K562 (cell line): ENCODE measurements at regions not wholly inside any gene's neighbourhood (a gene's known extent, or its start where the extent isn't known, plus 50 kb on each side); places are given as distances from the start of the nearest gene placed in this dataset.
A peak's percentile ranks its signal among the peaks of the same experiment; 100 is the strongest.

Experiments used
- ATAC-seq: fragments of 200-7000 bp; cut with Tn5 transposase; 3 replicates; pipeline ENCODE4 v1.9.1; 2020; ENCODE audit warnings: moderate library complexity
- BruUV-seq: library from RNA; stranded (reverse); fragments of 400-500 nt; replicated peaks from 2 replicates; lab custom pipeline; 2021; lab: Mats Ljungman, UMichigan
- CTCF ChIA-PET: fragments of 300-600 bp; formaldehyde crosslinking; extraction: SDS; loops from one replicate; lab custom pipeline; 2021; ENCODE audit warnings: low intra/inter-chr PET ratio; lab: Yijun Ruan, JAX
- POLR2A ChIA-PET: fragments of 300-600, 350-650 bp; sonication (Branson Sonifier 250); formaldehyde crosslinking; extraction: SDS; loops from one replicate; lab custom pipeline; 2021; ENCODE audit warnings: antibody characterized with exemption, inconsistent platforms; lab: Yijun Ruan, JAX
- DNase-seq, 4 experiments: peaks; one replicate each; pipeline versions ENCODE4 v3.0.0 to v3.0.0-alpha.2; 2011 to 2018; ENCODE audit warnings: low spot score in 3 of 4, mixed read lengths in 3 of 4; ENCODE audit errors: extremely low read depth in 1 of 4
- FAIRE-seq: peaks from 2 replicates; lab custom pipeline; 2011; peaks lifted over from hg19 to GRCh38; lab: Jason Lieb, UNC
- H2AFZ ChIP-seq: 2 replicates; pipeline ENCODE4 v1.6.0; 2011; ENCODE audit warnings: low read depth, low read length, control low read depth, inconsistent platforms
- H3K27ac ChIP-seq: fragments of 200-600 bp; 3 replicates; pipeline ENCODE4 v1.8.0; 2011; ENCODE audit warnings: low read depth, mild to moderate bottlenecking, control low read depth, inconsistent platforms, low read length, moderate library complexity, mixed read lengths; ENCODE audit errors: extremely low read depth
- H3K27me3 ChIP-seq, 2 experiments: fragments of 300-600 bp in 1 of 2; 2 replicates in 1 of 2; 3 replicates in 1 of 2; pipeline versions ENCODE4 v1.6.0 to v1.8.0; 2011; ENCODE audit warnings: inconsistent platforms in 2 of 2, low read length in 2 of 2, mild to moderate bottlenecking in 1 of 2, mixed read lengths in 1 of 2, moderate library complexity in 1 of 2; ENCODE audit not compliant: control insufficient read depth in 2 of 2, insufficient read depth in 2 of 2
- H3K36me3 ChIP-seq: fragments of 300-600 bp; 3 replicates; pipeline ENCODE4 v1.8.0; 2011; ENCODE audit warnings: mild to moderate bottlenecking, low read length, inconsistent platforms; ENCODE audit not compliant: control insufficient read depth, insufficient read depth
- H3K4me1 ChIP-seq, 2 experiments: fragments of 200-600 bp in 1 of 2; replicated peaks in 1 of 2; 2 replicates in 1 of 2; 3 replicates in 1 of 2; pipeline versions ENCODE4 v1.5.1 to v1.8.0; 2011; ENCODE audit warnings: inconsistent platforms in 2 of 2, low read length in 2 of 2, mild to moderate bottlenecking in 1 of 2, mixed read lengths in 1 of 2, moderate library complexity in 1 of 2; ENCODE audit not compliant: control insufficient read depth in 2 of 2, insufficient read depth in 2 of 2
- H3K4me2 ChIP-seq: 2 replicates; pipeline ENCODE4 v1.6.1; 2011; ENCODE audit warnings: low read length, control low read depth, inconsistent platforms, mixed read lengths; ENCODE audit not compliant: insufficient read depth
- H3K4me3 ChIP-seq: fragments of 200-600 bp; sonication (generic), shearing (Covaris generic); 2 replicates; pipeline ENCODE4 v1.5.1; 2016; ENCODE audit warnings: control low read depth, inconsistent platforms
- H3K79me2 ChIP-seq: fragments of 200-600 bp; 3 replicates; pipeline ENCODE4 v1.8.0; 2011; ENCODE audit warnings: low read length, inconsistent platforms; ENCODE audit not compliant: control insufficient read depth, insufficient read depth
- H3K9ac ChIP-seq, 2 experiments: 2 replicates each; pipeline versions ENCODE4 v1.6.0 to v1.6.1; 2011; ENCODE audit warnings: low read depth in 2 of 2, low read length in 2 of 2, control low read depth in 1 of 2, inconsistent platforms in 1 of 2, mild to moderate bottlenecking in 1 of 2, mixed read lengths in 1 of 2; ENCODE audit not compliant: insufficient read depth in 1 of 2
- H3K9me1 ChIP-seq: one replicate; pipeline ENCODE4 v1.6.0; 2011; ENCODE audit warnings: inconsistent platforms, mild to moderate bottlenecking, low read length, moderate library complexity; ENCODE audit not compliant: control insufficient read depth, insufficient read depth
- H3K9me3 ChIP-seq: replicated peaks from 2 replicates; pipeline ENCODE4 v1.5.1; 2011; ENCODE audit warnings: low read depth, low read length, inconsistent platforms; ENCODE audit not compliant: control insufficient read depth, insufficient read depth
- H4K20me1 ChIP-seq: replicated peaks from 2 replicates; pipeline ENCODE4 v1.6.1; 2011; ENCODE audit warnings: low read length, inconsistent platforms, mixed read lengths; ENCODE audit not compliant: control insufficient read depth, insufficient read depth
- C11orf30 ChIP-seq: fragments of 450-650 bp; IDR thresholded peaks from 2 replicates; pipeline ENCODE4 v1.6.1; 2016; ENCODE audit warnings: low read depth, mild to moderate bottlenecking
- MCM7 ChIP-seq, 2 experiments: fragments of 450-650 bp; IDR thresholded peaks; 2 replicates each; pipeline ENCODE4 v1.6.1; 2016 to 2018
- ZNF316 ChIP-seq: fragments of 450-650 bp; IDR thresholded peaks from 2 replicates; pipeline ENCODE4 v1.6.1; 2016
- in situ Hi-C: fragments of 300-500 bp; cut with MboI; formaldehyde crosslinking; loops from 4 replicates; pipeline ENCODE4 v1.15.0; 2018; ENCODE audit warnings: inconsistent platforms, mixed read lengths
- intact Hi-C: fragments of 100-400 bp; cut with micrococcal nuclease; formaldehyde crosslinking; loops from 2 replicates; pipeline ENCODE4 v1.14.2; 2022
- TF ChIP-seq, protein P1 (sequence below), 2 experiments: IDR thresholded peaks in 1 of 2; conservative IDR thresholded peaks in 1 of 2; 2 replicates each; pipeline ENCODE4 v1.6.1; 2016; ENCODE audit warnings: low read depth in 2 of 2, mild to moderate bottlenecking in 1 of 2, missing compliant biosample characterization in 1 of 2, missing genetic modification characterization in 1 of 2, moderate library complexity in 1 of 2
- TF ChIP-seq, protein P2 (sequence below): fragments of 450-650 bp; IDR thresholded peaks from 2 replicates; pipeline ENCODE4 v1.6.1; 2016

DNA sequence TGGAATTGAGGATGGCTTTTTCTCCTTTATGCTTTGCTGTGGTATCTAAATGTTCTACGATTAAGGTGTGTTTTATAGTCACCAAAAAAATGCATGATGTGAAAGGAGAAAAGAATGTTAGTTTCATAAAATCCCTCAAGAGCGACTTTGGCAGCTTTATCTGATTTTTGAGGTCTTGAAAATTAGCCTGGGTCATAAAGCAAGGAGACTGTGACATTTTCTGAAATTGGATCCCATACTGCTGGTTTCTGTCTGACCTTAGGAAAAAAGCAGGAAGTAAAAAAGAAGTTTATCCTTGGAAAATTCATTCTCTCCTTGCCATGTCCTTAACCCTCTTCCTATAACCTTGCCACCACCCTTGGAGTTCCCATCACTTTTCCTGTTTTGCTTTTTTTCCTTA lies 525.3 kb downstream of the CD83 start (continued):
- TF ChIP-seq, protein P1, sequence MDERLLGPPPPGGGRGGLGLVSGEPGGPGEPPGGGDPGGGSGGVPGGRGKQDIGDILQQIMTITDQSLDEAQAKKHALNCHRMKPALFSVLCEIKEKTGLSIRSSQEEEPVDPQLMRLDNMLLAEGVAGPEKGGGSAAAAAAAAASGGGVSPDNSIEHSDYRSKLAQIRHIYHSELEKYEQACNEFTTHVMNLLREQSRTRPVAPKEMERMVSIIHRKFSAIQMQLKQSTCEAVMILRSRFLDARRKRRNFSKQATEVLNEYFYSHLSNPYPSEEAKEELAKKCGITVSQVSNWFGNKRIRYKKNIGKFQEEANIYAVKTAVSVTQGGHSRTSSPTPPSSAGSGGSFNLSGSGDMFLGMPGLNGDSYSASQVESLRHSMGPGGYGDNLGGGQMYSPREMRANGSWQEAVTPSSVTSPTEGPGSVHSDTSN (CRISPR knock-in tag; IDR thresholded peaks at IDR 0.05; ENCODE audit: low read depth), result no peak
- TF ChIP-seq, protein P1 (tag; conservative IDR thresholded peaks at IDR 0.05; ENCODE audit: low read depth), result 0 out of 2 replicates have a peak, but pooled peaks have one; percentile 33
- TF ChIP-seq, protein P2, sequence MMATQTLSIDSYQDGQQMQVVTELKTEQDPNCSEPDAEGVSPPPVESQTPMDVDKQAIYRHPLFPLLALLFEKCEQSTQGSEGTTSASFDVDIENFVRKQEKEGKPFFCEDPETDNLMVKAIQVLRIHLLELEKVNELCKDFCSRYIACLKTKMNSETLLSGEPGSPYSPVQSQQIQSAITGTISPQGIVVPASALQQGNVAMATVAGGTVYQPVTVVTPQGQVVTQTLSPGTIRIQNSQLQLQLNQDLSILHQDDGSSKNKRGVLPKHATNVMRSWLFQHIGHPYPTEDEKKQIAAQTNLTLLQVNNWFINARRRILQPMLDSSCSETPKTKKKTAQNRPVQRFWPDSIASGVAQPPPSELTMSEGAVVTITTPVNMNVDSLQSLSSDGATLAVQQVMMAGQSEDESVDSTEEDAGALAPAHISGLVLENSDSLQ, result peak; percentile 39; the same call in 1 of the 2 replicates

DNA sequence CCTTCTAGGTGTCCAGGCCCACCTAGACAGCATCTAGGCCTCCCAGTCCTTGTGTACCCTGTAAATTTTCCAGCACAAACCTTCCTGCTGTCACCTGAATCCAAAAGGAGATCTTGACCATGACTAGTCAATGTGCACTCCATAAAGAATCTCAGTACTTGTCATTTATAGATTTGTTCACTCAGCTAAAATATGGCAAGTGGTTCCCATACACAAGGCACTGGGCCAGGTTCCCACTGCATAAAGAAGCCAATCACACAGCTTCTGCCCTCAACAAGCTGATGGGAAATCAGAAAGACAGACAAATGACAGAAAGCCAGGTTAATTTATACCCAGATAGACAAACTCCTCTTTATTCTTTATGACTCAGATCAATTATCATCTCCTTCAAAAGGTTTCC lies 526.8 kb downstream of the CD83 start:
- Histone ChIP-seq H3K4me3 (no peak overlapping the region), H3K9me3 (no peaks in the 10 kb centered on the region), H2AFZ (no peak overlapping the region), H3K9me1 (no peaks in the 10 kb centered on the region), H3K27me3 (no peaks in the 10 kb centered on the region), H3K9ac (no peak overlapping the region), H4K20me1 (no peaks in the 10 kb centered on the region), H3K4me1 (peaks cover 6 to 27% of the 10 kb centered on the region in 2 experiments; a peak in 4 of 5 replicates), H3K4me2 (no peak overlapping the region), H3K79me2 (no peaks in the 10 kb centered on the region), H3K27ac (no peak overlapping the region), H3K36me3 (no peaks in the 10 kb centered on the region)
- no peak for DNase-seq
- ChIA-PET CTCF (no interaction called here), POLR2A (interaction anchor here (0.5 to 0.6 kb wide), 2 partner anchors 12 to 277 kb away, joined by 3 read pairs; no protein-coding TSS in a partner anchor)
- TF ChIP-seq C11orf30, result peak; percentile 25; the same call in 1 of the 2 replicates
- peak; percentile 28; the same call in 1 of the 2 replicates for TF ChIP-seq ZNF316
- TF ChIP-seq MCM7 (IDR thresholded peaks at IDR 0.05), result no peak
- intact Hi-C loops, result no loop called here
- no TSS peak for BruUV-seq
- no peak for FAIRE-seq
- in situ Hi-C loops, result no loop called here
- no peak for ATAC-seq
